ENCODE measurements at regions not wholly inside any gene's neighbourhood (a gene's known extent, or its start where the extent isn't known, plus 50 kb on each side); places are given as distances from the start of the nearest gene placed in this dataset.

- in situ Hi-C loops (cut with HindIII; ENCODE audit: low sequenced_read_pairs), result no loop called here
Measured at GRCh38 chr12:91572869-91573268, 390.3 kb upstream of the DCN start.

- in situ Hi-C loops (cut with HindIII; ENCODE audit: low sequenced_read_pairs), result no loop called here
Measured at GRCh38 chr12:91567100-91567485, 384.5 kb upstream of the DCN start.

GRCh38 chr12:91566328-91567099 lies 383.9 kb upstream of the DCN start:
- in situ Hi-C loops (cut with HindIII; ENCODE audit: low sequenced_read_pairs), result no loop called here

GRCh38 chr12:91565846-91566245 lies 383.2 kb upstream of the DCN start:
- in situ Hi-C loops (cut with HindIII; ENCODE audit: low sequenced_read_pairs), result no loop called here

- in situ Hi-C loops (cut with HindIII; ENCODE audit: low sequenced_read_pairs), result no loop called here
Measured at GRCh38 chr12:91565246-91565645, 382.6 kb upstream of the DCN start.

GRCh38 chr12:91563011-91563765 lies 380.6 kb upstream of the DCN start:
- in situ Hi-C loops (cut with HindIII; ENCODE audit: low sequenced_read_pairs), result no loop called here

- in situ Hi-C loops (cut with HindIII; ENCODE audit: low sequenced_read_pairs), result no loop called here
Measured at GRCh38 chr12:91562476-91562875, 379.9 kb upstream of the DCN start.

- in situ Hi-C loops (cut with HindIII; ENCODE audit: low sequenced_read_pairs), result no loop called here
Measured at GRCh38 chr12:91561958-91562325, 379.3 kb upstream of the DCN start.

- in situ Hi-C loops (cut with HindIII; ENCODE audit: low sequenced_read_pairs), result no loop called here
Measured at GRCh38 chr12:91561301-91561957, 378.8 kb upstream of the DCN start.

GRCh38 chr12:91556909-91557308 lies 374.3 kb upstream of the DCN start:
- in situ Hi-C loops (cut with HindIII; ENCODE audit: low sequenced_read_pairs), result no loop called here

GRCh38 chr12:91555436-91556415 lies 373.1 kb upstream of the DCN start:
- in situ Hi-C loops (cut with HindIII; ENCODE audit: low sequenced_read_pairs), result no loop called here

- in situ Hi-C loops (cut with HindIII; ENCODE audit: low sequenced_read_pairs), result no loop called here
Measured at GRCh38 chr12:91551927-91552326, 369.3 kb upstream of the DCN start.

- in situ Hi-C loops (cut with HindIII; ENCODE audit: low sequenced_read_pairs), result no loop called here
Measured at GRCh38 chr12:91551242-91551641, 368.6 kb upstream of the DCN start.

GRCh38 chr12:91542666-91543065 lies 360.0 kb upstream of the DCN start:
- in situ Hi-C loops (cut with HindIII; ENCODE audit: low sequenced_read_pairs), result no loop called here

- in situ Hi-C loops (cut with HindIII; ENCODE audit: low sequenced_read_pairs), result no loop called here
Measured at GRCh38 chr12:91542067-91542466, 359.4 kb upstream of the DCN start.

GRCh38 chr12:91538418-91538817 lies 355.8 kb upstream of the DCN start:
- in situ Hi-C loops (cut with HindIII; ENCODE audit: low sequenced_read_pairs), result no loop called here

GRCh38 chr12:91533366-91533765 lies 350.7 kb upstream of the DCN start:
- in situ Hi-C loops (cut with HindIII; ENCODE audit: low sequenced_read_pairs), result no loop called here

- in situ Hi-C loops (cut with HindIII; ENCODE audit: low sequenced_read_pairs), result no loop called here
Measured at GRCh38 chr12:91529829-91530228, 347.2 kb upstream of the DCN start.

GRCh38 chr12:91523831-91524230 lies 341.2 kb upstream of the DCN start:
- in situ Hi-C loops (cut with HindIII; ENCODE audit: low sequenced_read_pairs), result no loop called here

- in situ Hi-C loops (cut with HindIII; ENCODE audit: low sequenced_read_pairs), result no loop called here
Measured at GRCh38 chr12:91516695-91517047, 334.1 kb upstream of the DCN start.

All from DLD1 (cell line).